Spinal cord (tissue), 9 donors: ENCODE measurements at regions not wholly inside any gene's neighbourhood (a gene's known extent, or its start where the extent isn't known, plus 50 kb on each side); places are given as distances from the start of the nearest gene placed in this dataset.

Source experiments
- DNase-seq, 6 donors: peaks; one replicate each; pipeline versions ENCODE4 v3.0.0 to v3.0.0-alpha.2; 2013 to 2015; ENCODE audit warnings: low spot score in 6 of 6, low read depth in 4 of 6
- H3K27ac ChIP-seq: one replicate; pipeline ENCODE4 v1.5.1; 2013; ENCODE audit warnings: low read depth, low read length, control low read depth
- H3K27me3 ChIP-seq: one replicate; pipeline ENCODE4 v1.6.1; 2013; ENCODE audit warnings: low read length; ENCODE audit not compliant: control insufficient read depth, insufficient read depth
- H3K36me3 ChIP-seq: one replicate; pipeline ENCODE4 v1.6.1; 2013; ENCODE audit warnings: low read length; ENCODE audit not compliant: control insufficient read depth, insufficient read depth
- H3K4me1 ChIP-seq: one replicate; pipeline ENCODE4 v1.6.1; 2013; ENCODE audit warnings: low read length; ENCODE audit not compliant: control insufficient read depth, insufficient read depth
- H3K4me3 ChIP-seq: one replicate; pipeline ENCODE4 v1.5.1; 2013; ENCODE audit warnings: low read depth, low read length, control low read depth
- H3K9me3 ChIP-seq: one replicate; pipeline ENCODE4 v1.6.1; 2013; ENCODE audit warnings: low read length; ENCODE audit not compliant: control insufficient read depth, insufficient read depth
- WGBS: methylation state at CpG from one replicate; pipeline ENCODE4 v1.1.5; 2013; ENCODE audit warnings: missing lambda C conversion rate; ENCODE audit not compliant: insufficient coverage; 5-methylcytosine and 5-hydroxymethylcytosine counted together
- donor health status: healthy.

DNA sequence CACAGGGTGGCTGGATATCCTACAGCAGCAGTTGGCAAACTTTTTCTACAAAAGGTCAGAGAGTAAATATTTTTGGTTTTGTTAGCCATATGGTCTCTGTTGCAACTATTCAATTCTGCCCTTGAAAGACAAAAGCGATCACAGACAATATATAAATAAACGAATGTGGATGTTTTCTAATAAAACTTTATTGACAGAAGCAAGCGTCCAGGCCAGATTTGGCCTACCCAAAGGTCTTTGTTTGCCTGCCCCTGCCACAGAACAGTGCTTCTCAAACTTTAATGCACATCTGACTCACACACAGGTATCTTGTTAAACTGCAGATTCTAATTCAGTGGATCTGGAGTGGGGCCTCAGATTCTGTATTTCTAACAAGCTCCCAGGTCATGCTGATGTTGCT lies 621.4 kb upstream of the DIPK2B start:
- no CpG with 5 or more reads among the region's 3 CpGs for WGBS

DNA sequence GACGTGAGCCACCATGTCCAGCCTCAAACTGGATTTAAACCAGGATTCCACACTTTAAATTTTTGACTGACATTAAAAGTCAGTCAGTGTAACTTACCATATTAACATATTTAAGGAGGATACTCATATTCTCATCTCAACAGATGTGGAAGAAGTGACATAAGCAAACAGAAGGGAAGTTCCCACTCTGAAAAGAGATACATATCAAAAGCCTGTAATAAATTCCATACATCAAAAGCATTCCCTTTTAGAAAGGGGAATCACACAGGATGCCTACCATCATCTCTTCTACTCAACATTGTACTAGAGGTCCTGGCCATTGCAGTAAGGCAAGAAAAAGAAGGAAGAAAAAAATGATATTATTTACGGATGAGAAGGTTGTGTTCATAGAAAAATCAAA lies 618.2 kb upstream of the DIPK2B start:
- Histone ChIP-seq H3K4me3 (no peak overlapping the region), H3K36me3 (no peaks in the 10 kb centered on the region), H3K27me3 (no peaks in the 10 kb centered on the region), H3K27ac (no peak overlapping the region), H3K4me1 (no peaks in the 10 kb centered on the region), H3K9me3 (no peaks in the 10 kb centered on the region)
- no peak for DNase-seq
- no CpG with 5 or more reads among the region's 2 CpGs for WGBS

More for the DNA sequence above, 621.4 kb upstream of the DIPK2B start:
- Histone ChIP-seq H3K4me3 (no peak overlapping the region), H3K36me3 (no peaks in the 10 kb centered on the region), H3K27me3 (no peaks in the 10 kb centered on the region), H3K27ac (no peak overlapping the region), H3K9me3 (no peaks in the 10 kb centered on the region), H3K4me1 (no peaks in the 10 kb centered on the region)
- no peak for DNase-seq

- Histone ChIP-seq H3K36me3 (no peaks in the 10 kb centered on the region), H3K27ac (no peak overlapping the region), H3K27me3 (no peaks in the 10 kb centered on the region), H3K4me1 (no peaks in the 10 kb centered on the region), H3K4me3 (no peak overlapping the region), H3K9me3 (no peaks in the 10 kb centered on the region)
- DNase-seq = no peak
- no CpG with 5 or more reads among the region's 1 CpG for WGBS
Measured at GRCh38 chrX:45815441-45815840, 614.8 kb upstream of the DIPK2B start.

DNA sequence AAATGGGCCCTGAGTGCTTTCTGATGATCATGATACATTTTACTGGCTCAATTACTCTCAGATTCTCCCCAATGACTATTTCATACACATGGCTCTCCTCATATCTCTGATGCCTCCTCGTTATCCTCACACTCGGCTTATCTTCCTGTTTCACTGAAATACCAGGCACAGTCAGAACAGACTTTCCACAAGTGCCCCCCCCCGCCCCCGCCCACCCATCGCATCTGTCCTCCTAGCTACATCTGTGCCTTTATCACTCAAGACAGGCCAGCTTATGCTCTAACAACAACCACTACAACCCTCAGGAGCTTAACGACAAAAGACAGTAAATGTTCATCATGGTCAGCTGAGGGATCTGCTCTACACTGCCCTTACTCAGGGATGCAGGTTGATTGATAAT lies 610.6 kb upstream of the DIPK2B start:
- no peaks in the 10 kb centered on the region for H3K9me3 ChIP-seq
- no peak overlapping the region for H3K4me3 ChIP-seq
- no peaks in the 10 kb centered on the region for H3K36me3 ChIP-seq
- no peak overlapping the region for H3K27ac ChIP-seq
- peaks cover 2% of the 10 kb centered on the region for H3K27me3 ChIP-seq
- no peak for DNase-seq
- H3K4me1 ChIP-seq = no peaks in the 10 kb centered on the region
- 79% methylated on average over 3 of the region's 6 CpGs for WGBS

DNA sequence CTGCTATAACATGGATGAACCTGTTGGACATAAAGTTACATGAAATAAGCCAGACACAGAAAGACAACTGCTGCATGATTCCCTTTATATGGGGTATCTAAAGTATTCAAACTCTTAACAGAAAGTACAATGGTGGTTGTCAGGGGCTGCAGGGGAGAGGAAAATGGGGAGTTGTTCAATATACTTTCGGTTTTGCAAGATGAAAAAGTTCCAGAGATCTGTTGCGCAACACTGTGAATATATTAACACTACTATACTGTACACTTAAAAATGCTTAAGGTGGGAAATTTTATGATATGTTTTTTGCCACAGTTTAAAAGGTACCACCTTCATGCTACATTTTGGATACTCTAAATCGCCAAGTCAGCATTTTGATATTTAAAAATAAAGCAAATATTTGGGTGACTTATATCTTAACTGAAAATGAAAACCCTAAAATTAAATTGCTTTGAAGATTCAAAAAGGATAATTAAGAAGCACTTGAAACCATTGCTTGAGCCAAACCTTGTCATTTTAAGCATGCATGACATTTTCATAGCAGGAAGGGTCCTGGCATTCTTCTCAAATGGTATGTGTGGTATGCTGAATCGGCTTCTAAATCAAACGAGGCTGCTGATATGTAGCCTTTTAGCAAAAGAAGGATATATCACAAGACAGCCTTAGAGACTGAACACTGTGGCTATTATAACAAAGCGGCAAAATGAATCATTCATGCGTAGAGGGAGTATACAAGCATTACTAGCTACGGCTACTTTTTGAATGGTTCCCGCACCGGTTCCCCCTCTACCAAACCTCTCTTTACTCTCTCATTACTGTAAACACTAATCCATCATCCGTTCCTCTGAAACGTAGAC lies 607.1 kb upstream of the DIPK2B start:
- WGBS = 48% methylated on average over 9 of the region's 12 CpGs
- H3K4me1 ChIP-seq = no peaks in the 10 kb centered on the region
- peak overlapping the region; percentile 68 for H3K27ac ChIP-seq
- H3K4me3 ChIP-seq = peak overlapping the region; percentile 4
- H3K27me3 ChIP-seq = peaks cover 2% of the 10 kb centered on the region
- H3K36me3 ChIP-seq = no peaks in the 10 kb centered on the region
- H3K9me3 ChIP-seq = no peaks in the 10 kb centered on the region
- DNase-seq = peak in 2 of 6 donors; percentile 16 to 28

DNA sequence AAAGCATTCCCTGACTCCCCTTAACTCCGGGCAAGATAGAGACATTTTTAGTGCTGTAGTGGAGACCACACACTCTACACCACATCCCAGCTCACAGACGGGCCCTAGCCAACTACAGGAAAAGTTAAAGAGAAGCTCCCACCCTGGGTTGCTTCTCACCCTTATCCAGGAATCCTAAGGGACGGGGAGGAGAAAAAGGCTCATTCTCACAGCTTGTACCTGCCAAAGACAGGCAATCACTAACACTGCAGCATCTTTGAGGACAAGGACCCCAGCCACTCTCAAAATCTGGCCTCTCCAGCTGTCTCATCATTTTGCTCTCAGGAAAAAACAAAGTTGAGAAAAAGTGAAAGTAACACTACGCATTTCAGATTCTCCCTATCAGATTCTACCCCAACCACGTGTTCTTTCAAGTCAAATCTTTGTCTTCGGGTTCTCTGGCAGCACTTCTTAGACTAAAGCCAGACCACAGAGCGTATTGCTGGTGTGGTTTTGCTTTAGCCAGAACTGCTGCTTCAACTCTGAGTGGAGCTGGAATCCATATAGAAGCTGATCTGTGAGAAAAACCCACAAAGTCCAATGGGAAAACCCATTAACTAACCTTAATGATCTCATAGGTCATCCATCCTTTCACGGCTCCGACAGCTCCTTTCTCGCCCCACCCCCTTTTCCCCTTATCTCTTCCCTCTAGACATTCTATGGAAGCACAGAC lies 605.9 kb upstream of the DIPK2B start:
- WGBS = 51% methylated on average over 8 of the region's 10 CpGs
- H3K27me3 ChIP-seq = peaks cover 2% of the 10 kb centered on the region
- no peaks in the 10 kb centered on the region for H3K9me3 ChIP-seq
- H3K4me1 ChIP-seq = no peaks in the 10 kb centered on the region
- no peaks in the 10 kb centered on the region for H3K36me3 ChIP-seq
- no peak overlapping the region for H3K4me3 ChIP-seq
- DNase-seq = no peak
- H3K27ac ChIP-seq = peak overlapping the region; percentile 62

- no peak overlapping the region for H3K4me3 ChIP-seq
- H3K27ac ChIP-seq = no peak overlapping the region
- peaks cover 2% of the 10 kb centered on the region for H3K27me3 ChIP-seq
- WGBS = 76% methylated on average over 3 of the region's 3 CpGs
- no peaks in the 10 kb centered on the region for H3K4me1 ChIP-seq
- H3K36me3 ChIP-seq = no peaks in the 10 kb centered on the region
- no peaks in the 10 kb centered on the region for H3K9me3 ChIP-seq
- no peak for DNase-seq
Measured at GRCh38 chrX:45804276-45804675, 603.6 kb upstream of the DIPK2B start.

GRCh38 chrX:45803383-45803921 lies 602.8 kb upstream of the DIPK2B start:
- DNase-seq = no peak
- Histone ChIP-seq H3K9me3 (no peaks in the 10 kb centered on the region), H3K27ac (no peak overlapping the region), H3K36me3 (no peaks in the 10 kb centered on the region), H3K4me1 (no peaks in the 10 kb centered on the region), H3K4me3 (no peak overlapping the region), H3K27me3 (peaks cover 2% of the 10 kb centered on the region)
- WGBS = 52% methylated on average over 2 of the region's 4 CpGs

DNA sequence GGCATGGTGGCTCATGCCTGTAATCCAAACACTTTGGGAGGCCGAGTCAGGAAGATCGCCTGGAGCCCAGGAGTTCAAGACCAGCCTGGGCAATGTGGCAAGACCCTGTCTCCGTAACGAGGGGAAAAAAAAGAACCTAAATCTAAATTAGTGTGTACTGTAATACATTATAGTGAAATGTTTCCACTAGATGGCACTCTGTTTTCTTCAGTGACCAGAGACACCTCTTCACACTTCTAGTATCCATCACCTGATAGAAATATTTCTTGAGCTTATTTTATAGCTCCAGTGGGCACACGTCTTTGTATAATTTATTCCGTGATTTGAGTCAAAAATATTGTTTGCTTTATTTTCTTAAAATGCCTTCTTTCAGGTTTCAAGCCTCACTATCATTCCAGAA lies 600.9 kb upstream of the DIPK2B start:
- Histone ChIP-seq H3K4me3 (no peak overlapping the region), H3K9me3 (no peaks in the 10 kb centered on the region), H3K36me3 (no peaks in the 10 kb centered on the region), H3K27me3 (peaks cover 4% of the 10 kb centered on the region), H3K4me1 (no peaks in the 10 kb centered on the region), H3K27ac (no peak overlapping the region)
- whole genome bisulfite sequencing = 58% methylated on average over 2 of the region's 6 CpGs
- DNase-seq = peak in 1 of 6 donors; percentile 47
